ENCODE measurements at regions not wholly inside any gene's neighbourhood (a gene's known extent, or its start where the extent isn't known, plus 50 kb on each side); places are given as distances from the start of the nearest gene placed in this dataset.

- ChIA-PET POLR2A (interaction anchor here (0.6 kb wide), 1 partner anchor 445 kb away, joined by 6 read pairs; no protein-coding TSS in a partner anchor), CTCF (interaction anchor here (0.9 to 2.5 kb wide), 2 partner anchors 8 kb away, joined by 3 to 51 read pairs; no protein-coding TSS in a partner anchor)
- dilution Hi-C loops (cut with MboI; ENCODE audit: extremely low pct_ligation_motif_present, low sequenced_read_pairs): loop anchor here (25.0 kb wide), 1 partner anchor 196 kb away; no protein-coding TSS in a partner anchor
- H3K9me1 ChIP-seq (replicated peaks; ENCODE audit: control insufficient read depth, extremely low read depth, insufficient read depth, low read length): no peaks in the 10 kb centered on the region
- H3K79me2 ChIP-seq (ENCODE audit: control insufficient read depth, insufficient read depth, low read length): no peaks in the 10 kb centered on the region
- intact Hi-C loops (cut with micrococcal nuclease): no loop called here
- H3K36me3 ChIP-seq (ENCODE audit: control insufficient read depth in 2 of 2, extremely low read depth in 1 of 2, insufficient read depth in 2 of 2, low read length in 2 of 2): no peaks in the 10 kb centered on the region
- H3K4me2 ChIP-seq (ENCODE audit: insufficient read depth, low read length): no peak overlapping the region
- no peak overlapping the region for H3K27ac ChIP-seq (ENCODE audit: insufficient read depth, low read depth, low read length)
- no TSS peak for BruUV-seq (replicated peaks)
- H2AFZ ChIP-seq (ENCODE audit: low read depth, low read length): no peak overlapping the region
- peaks cover 27% of the 10 kb centered on the region for H3K4me1 ChIP-seq (ENCODE audit: control insufficient read depth, extremely low read depth, insufficient read depth, low read length)
- H3K9me3 ChIP-seq (replicated peaks; ENCODE audit: control insufficient read depth, insufficient read depth, low read length): no peaks in the 10 kb centered on the region
- no peaks in the 10 kb centered on the region for H3K27me3 ChIP-seq (ENCODE audit: control insufficient read depth in 2 of 2, insufficient read depth in 2 of 2, low read length in 2 of 2)
- no peaks in the 10 kb centered on the region for H4K20me1 ChIP-seq (replicated peaks; ENCODE audit: control insufficient read depth, extremely low read depth, insufficient read depth, low read length)
- H3K4me3 ChIP-seq (replicated peaks in 1 of 3; ENCODE audit: insufficient read depth in 1 of 3, low read depth in 1 of 3, low read length in 3 of 3): no peak overlapping the region
- DNase-seq (ENCODE audit: low read depth, low spot score) (no peak), FAIRE-seq (no peak)
- H3K9ac ChIP-seq (replicated peaks; ENCODE audit: extremely low read depth, insufficient read depth, low read length): no peak overlapping the region
- TF ChIP-seq POLR2A (IDR thresholded peaks at IDR 0.05; ENCODE audit: low read depth, low read length): no peak
- no peak for TF ChIP-seq MYC (IDR thresholded peaks at IDR 0.05; ENCODE audit: low read depth, low read length)
- TF ChIP-seq, protein P1, sequence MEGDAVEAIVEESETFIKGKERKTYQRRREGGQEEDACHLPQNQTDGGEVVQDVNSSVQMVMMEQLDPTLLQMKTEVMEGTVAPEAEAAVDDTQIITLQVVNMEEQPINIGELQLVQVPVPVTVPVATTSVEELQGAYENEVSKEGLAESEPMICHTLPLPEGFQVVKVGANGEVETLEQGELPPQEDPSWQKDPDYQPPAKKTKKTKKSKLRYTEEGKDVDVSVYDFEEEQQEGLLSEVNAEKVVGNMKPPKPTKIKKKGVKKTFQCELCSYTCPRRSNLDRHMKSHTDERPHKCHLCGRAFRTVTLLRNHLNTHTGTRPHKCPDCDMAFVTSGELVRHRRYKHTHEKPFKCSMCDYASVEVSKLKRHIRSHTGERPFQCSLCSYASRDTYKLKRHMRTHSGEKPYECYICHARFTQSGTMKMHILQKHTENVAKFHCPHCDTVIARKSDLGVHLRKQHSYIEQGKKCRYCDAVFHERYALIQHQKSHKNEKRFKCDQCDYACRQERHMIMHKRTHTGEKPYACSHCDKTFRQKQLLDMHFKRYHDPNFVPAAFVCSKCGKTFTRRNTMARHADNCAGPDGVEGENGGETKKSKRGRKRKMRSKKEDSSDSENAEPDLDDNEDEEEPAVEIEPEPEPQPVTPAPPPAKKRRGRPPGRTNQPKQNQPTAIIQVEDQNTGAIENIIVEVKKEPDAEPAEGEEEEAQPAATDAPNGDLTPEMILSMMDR (IDR thresholded peaks at IDR 0.05; ENCODE audit: extremely low read depth in 1 of 2, insufficient read depth in 1 of 2, low read depth in 1 of 2, low read length in 2 of 2): no peak
- TF ChIP-seq FOS (IDR thresholded peaks at IDR 0.05; ENCODE audit: borderline replicate concordance, insufficient read depth, low read length): no peak
- no peak for TF ChIP-seq EZH2 (IDR thresholded peaks at IDR 0.05; ENCODE audit: borderline replicate concordance, low read depth, low read length, severe bottlenecking)
- TF ChIP-seq GATA2 (IDR thresholded peaks at IDR 0.05; ENCODE audit: insufficient read depth, insufficient read length, low read depth, low read length): no peak
Measured at GRCh38 chr13:30140973-30141372, 166.4 kb downstream of the KATNAL1 start.
